ENCODE measurements at regions not wholly inside any gene's neighbourhood (a gene's known extent, or its start where the extent isn't known, plus 50 kb on each side); places are given as distances from the start of the nearest gene placed in this dataset.
"Not testable (repeated sequence)": the region's sequence is repeated elsewhere in the genome, so short reads cannot be mapped to it uniquely, and the experiment has no call there.

DNA sequence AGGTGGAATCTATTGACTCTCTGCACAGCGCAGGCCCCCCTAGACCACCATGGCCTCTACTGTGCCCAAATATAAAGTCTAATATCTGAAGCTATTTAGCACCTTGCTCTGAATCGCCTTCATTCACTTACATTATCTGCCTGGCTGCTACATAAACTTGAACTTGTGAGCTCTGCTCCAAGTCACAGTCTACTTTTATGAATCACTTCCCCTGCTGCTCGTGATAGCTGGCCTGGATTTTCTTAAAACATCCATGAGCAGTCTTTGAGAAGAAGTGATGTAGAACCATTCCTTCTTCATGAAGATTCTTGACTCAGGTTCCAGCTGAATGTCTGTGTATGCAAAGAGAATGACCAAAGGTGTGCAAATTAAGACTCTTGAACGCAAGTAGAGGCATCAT is 359.5 kb downstream of the RND3 start:
- DNase-seq = no peak

DNA sequence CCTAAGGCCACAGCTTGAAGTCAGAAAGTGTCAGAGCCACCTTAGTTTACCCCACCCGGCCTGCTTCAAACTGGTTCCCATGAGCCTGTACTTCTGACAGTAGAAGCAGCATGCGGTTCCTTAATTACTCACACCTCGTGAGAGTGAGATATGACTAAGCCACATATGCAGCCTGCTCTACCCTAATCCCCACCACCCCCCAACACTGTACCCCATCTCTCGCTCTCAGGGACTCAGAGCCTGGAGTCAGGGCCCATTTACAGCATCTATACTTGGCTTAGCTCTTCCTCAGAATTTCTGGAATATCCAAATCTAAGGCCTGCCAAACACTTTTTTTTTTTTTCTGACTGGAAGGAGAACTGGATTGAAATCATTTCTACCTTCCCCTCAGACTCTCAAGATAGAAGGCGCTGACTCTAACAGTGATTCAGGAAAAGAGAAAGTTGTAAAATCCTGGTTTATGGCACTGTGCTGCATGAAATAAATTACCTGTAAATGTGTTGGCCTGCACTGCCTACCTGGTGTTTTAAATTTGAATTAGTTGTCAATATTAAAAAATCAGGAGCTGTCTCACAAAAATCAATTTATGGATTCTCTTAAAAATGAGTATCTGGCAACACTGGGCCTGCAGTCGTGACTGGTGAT is 360.0 kb downstream of the RND3 start:
- no peak for DNase-seq

DNA sequence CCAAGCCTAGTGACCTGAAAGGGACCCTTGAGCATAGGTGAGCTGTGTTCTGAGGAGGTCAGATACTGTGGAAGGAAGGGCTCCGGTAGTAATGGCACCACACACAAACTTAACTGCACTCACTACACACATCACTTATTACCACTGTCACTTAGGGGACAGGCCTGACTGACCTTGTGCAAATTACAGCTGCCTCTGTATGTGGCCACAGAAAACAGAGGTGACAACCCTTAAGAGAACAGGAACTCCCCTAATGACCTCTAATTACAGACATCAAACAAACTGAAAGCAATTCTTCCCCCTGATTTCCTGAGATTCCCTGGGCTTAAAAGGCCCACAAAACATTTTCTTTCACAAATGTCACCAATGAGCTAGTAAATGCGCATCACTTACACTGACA is 360.6 kb downstream of the RND3 start:
- DNase-seq = no peak

DNA sequence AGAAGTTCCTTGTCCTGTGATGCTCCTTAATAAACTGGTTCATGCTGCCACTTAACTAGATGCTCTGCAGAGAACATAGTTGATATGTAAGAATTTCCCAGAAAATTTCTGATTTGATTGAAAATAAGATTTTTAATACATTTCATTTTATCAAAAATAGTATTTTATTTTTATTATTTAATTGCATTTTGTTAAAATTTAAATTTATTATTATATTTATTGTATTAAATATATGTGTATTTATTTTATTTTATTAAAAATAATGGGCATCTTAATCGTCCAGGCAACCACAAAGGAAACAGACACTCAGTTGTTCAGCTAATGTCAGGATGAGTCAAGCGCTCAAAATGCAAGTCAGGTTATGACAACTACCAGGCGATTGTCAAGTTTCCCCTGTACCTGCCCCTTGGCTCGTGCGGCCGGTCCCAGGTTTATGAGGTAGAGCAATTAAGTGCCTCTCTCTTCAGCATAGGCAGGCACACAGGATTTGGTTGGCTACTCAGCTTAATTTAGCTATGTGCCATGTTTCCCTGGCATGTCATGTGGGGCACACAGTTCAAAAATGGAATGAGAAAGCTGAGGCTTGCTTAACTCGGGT is 361.2 kb downstream of the RND3 start:
- no peak for DNase-seq

DNA sequence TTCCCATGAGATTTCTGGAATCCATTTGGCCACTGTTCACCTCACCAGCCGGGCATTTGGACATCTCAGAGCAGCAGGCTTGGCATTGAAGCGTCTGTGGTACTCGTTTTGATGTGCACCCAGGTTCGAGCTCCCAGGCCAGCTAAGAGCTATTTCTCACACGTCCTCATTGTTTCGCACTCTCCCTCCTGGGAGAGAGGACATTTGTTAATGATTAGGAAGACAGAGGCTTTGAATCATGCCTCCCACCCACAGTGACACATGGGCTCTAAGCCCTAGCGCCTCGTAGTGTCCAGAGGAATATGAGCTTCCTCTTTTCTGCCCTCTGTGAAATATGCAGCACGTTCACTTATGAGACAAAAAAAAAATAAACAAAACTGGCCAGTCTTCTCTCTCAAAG is 361.8 kb downstream of the RND3 start:
- DNase-seq = no peak

DNA sequence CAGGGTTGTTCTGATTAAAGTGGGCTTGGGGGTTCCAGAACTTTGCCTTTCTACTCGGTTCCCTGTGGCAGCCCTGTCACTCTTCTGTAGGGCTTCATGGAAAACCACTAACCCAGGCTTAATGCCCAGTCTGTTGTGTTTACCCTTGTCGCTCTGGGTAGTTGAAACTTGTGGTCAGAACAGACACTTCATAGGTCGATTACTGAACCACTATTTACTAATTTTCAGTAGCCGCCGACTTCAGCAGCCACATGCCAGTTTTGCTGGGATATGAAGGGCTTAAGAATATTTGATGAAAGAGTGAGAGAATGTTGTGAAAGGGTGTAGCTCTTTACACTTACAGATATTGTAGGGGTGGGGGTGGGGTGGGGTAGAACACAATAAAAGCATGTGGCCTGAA is 362.3 kb downstream of the RND3 start:
- DNase-seq = no peak

DNA sequence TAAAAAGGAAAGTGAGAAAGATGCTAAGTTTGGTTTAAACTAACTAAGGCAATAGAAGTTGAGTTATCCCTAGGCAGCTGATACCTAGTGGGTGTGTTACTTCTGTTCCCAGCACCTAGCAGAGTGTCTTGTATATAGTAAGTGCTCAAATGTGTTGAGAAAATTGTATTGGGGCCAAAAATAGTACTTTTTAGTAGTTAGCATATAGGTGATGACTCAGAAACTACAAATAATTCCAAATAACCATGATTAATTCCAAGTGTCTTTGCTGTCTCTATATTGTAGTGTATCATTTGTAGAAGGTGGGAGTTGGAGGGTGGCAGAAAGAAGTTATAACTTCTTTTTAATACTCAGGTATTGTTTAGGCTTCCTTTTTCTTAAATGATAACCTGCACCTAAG is 362.7 kb downstream of the RND3 start:
- no peak for DNase-seq

DNA sequence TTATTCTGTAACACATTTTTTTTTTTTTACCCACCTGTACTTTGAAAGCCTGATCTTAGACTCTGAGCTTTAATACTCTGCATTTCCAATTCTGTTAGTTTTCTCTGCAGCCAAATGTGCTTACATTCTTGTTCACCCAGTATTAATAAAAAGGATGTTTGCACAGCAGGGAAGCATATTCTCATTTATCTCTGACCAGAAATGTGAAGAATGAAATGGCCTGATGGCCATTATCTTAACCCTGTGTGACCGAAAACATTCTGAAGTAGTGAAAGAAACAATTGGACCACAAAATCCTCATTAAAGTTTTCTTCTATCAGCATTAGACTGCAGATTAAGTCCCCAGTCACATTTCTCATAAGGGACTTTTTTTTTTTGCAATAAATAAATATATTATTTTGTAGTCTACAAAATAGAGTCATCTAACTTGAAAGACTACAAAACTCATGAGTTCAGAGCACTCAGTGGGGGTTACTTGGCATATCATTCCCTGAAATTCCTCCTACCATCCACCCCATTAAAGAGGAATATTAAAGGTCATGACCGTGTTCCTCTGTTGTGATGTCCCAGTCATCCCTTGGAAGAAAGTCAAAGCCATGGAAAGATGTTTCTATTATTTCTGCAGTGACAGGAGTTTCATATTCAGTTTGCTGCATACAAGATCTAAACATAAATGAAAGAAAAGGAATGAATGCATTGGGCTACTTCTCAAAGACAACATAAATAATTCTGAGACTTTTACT is 364.4 kb downstream of the RND3 start:
- DNase-seq = no peak

DNA sequence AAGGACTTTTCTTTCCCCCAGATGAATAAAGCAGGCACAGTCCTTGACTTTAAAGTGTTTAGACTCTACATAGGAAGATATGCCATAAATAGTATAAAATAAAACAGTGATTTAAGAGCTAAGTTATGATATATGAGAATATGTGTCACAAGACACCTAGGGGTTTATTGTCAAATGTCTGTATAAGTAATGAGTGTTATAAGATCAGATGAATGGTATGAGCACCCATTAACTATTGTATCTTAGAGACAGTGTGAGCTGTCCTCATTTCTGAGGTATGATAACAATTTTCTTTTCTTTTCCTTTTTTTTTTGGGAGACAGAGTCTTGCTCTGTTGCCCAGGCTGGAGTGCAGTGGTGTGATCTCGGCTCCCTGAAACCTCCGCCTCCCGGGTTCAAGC is 365.3 kb downstream of the RND3 start:
- no peak for DNase-seq

DNA sequence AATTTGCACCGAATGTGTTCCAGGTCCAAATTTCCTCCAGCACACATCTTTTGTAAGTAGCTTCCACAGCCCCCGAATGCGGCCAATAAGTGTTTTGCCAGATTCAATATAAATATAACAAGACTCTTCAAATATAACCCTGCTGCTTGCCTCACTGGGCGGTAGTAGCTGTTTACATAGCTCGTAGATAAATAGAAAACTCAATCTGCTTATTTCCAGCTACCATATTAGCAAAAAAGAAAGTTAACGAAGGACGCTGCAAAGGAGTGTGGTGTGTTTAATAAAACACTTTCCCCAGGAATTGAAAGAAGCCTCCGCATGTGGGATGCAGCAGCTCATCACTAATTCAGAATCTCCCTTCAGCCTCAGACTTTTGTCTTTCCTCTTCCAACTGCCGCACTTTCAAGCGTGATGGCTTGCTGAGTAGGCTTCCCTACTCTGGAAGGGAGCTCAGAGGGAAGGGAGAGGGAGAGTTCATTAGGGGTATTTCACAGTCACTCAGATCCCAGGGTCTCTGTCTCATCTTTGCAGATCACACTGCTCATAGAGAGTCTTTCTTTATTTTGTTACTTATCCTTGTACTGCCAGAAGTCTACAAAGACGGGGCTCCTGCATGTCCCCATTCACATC is 367.0 kb downstream of the RND3 start:
- DNase-seq = no peak

DNA sequence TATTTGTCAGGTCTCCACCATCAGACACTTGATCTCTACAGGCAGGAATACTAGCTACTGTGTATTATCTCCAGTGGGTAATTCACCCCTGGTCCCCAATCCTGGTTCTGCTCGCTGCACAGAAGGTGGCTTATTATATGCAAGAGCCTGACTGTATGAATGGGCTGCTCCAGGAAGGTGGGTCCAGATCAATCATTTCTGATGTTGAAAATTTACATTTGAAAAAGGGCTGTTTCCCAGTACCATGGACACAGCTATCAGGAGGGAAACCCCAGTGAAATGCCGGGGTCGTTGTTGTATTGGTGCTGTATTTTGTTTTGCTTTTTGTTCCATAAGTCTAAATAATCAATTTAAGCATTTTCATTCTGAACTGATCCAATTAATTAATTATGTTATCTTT is 367.6 kb downstream of the RND3 start:
- DNase-seq = no peak

DNA sequence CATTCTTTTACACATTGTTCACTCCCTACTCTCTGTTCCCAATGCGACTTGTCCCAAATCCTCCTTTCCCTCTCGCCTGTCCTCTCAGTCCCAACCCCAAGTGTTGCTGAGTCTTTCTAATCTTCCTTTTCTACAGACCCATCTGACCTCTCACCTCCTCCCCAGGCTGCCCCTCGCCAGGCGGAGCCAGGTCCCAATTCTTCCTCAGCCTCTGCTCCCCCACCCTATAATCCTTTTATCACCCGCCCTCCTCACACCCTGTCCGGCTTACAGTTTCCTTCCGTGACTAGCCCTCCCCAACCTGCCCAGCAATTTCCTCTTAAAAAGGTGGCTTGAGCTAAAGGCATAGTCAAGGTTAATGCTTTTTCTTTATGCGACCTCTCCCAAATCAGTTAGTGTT is 373.4 kb downstream of the RND3 start:
- not testable (repeated sequence) for DNase-seq

DNA sequence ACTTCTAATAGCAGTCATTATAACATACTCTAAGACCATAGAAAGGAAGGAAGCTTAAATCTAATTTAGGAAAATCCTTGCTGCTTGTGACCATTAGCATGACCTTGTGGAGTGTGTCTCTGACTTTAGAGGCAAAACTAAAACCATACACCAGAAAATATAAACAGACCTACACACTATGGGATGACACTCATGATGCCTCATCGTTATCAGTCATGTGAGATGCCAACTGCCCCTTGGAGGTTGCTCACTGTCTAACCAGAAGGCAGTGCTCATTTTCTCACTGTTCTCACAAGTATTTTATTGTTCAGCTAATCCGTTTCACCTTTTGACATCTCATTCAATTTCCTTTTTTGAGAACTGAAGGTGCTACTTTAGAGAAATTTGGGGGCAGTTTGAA is 376.9 kb downstream of the RND3 start:
- no peak for DNase-seq

DNA sequence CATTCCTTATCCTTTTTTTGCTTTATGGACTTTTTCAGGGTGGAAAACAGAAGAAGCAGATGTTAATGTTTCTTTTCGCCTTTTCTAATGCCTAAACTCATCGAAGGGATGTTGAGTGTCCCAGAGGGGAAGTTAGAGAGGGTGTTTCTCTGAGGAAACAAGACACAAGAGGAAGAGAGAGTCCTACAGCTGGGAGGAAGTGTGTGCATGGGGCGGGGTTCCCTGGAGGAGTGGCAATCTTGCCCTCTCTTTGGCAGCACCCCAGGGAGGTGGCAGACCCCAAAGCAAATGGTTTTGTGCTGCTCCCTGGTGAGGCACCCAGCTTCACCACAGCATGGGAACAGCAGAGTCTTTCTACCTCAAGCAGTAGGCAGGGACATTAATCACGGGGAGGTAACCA is 377.6 kb downstream of the RND3 start:
- DNase-seq = no peak

DNA sequence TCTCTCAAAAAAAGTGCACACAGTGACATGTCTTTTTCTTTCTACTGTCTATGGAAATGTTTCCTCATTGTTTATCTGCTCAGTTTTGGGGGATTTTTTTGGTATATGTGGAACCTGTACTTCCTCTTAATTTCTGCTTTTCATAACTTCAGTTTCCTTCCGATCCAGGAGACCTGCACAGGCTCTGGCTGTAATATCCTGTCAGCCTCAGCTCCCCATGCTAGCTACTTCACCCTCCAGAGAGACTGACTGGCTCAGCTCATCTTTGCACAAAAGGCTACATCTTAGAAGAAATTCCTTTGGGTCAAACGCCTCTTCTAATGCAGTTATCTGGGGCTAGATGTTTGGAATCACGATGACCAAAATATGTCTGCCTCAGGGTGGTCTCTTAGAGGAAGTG is 378.4 kb downstream of the RND3 start:
- no peak for DNase-seq

DNA sequence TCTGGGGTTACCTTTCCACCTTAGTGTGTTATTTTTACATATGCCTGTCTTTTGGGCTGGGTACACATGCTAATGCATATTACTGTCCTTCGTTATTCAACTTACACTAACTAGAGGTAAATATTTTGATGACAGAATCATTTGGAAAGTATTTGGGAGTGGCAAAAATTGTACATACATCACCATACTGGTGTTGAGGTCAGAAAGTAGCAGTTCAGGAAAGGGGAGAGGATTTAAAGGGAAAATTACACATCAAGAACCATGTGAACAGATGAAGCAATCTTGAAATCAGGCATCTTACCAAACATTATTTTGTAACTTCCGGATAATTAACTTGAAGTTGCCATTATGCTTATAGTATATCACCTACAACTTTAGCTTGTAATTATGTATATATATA is 379.7 kb downstream of the RND3 start:
- no peak for DNase-seq

DNA sequence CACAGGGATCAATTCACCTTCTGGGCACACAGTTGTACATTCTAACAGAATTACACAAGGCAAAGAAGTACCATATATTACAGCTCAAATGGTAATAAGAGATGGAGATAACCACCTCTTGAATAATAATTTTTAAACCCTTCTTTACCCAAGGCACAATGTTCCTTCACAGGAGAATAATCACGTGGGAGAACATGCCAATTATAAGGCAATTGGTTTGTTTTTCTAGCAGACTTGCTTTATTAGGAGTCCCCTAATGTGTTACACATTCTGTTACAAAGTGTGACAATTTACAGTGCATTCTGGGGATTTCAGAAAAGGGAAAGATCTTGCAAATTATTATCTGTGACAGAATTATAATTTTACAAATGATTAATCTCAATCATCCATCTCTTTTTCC is 380.3 kb downstream of the RND3 start:
- no peak for DNase-seq

DNA sequence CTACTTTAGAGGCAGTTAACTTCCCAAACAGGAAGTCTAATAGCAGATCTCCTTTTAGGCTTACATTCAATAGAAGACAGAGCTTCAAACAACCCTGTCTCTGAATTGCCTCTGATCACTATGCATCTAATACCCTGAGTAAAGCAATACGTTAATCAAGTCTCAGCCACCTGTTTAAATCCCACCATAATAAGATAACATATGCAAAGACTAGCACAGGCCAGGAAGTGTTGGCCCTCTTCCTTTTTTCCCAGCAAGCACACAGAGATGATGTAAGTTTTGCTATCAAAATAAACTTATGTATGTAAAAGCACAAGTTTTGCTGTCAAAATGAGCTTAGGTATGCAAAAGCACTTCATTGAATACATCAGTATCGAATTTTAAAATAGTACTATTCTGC is 385.5 kb downstream of the RND3 start:
- no peak for DNase-seq

DNA sequence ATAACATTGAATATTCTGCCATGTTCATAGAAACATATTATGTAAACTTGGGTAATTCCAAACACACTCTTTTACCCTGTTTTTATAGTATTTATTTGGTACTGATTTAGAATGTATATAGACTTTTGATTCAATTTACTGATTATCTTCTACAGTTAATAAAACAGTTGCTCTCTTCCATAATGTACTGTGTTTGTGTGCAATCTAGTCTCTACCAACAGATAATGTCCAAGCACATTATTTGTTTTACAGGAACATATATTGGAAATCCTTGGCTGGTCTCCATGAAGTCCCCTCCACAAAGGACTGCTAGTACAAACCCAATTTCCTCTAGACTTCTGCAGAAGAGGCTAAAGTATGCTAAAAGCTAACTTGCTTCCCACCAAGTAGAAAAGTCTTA is 386.6 kb downstream of the RND3 start:
- DNase-seq = no peak

DNA sequence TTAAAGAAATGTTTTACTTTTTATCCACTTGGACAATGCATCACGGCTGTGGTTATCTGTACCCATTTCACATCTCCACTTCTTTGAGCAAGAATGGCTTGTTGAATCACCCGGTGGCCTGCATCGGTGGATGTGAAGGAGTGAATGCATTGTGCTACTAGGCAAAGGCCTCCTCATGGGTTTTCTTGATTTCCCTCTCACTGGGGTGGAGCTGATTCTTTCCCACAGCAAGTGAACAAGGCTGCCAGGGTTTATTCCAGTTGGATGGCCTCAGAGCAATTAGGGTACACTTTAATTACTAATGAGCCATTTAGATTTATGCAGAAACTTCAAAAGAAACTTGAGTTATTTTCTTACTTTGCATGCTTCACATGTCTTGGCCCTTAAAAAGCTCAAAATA is 387.1 kb downstream of the RND3 start:
- no peak for DNase-seq

DNA sequence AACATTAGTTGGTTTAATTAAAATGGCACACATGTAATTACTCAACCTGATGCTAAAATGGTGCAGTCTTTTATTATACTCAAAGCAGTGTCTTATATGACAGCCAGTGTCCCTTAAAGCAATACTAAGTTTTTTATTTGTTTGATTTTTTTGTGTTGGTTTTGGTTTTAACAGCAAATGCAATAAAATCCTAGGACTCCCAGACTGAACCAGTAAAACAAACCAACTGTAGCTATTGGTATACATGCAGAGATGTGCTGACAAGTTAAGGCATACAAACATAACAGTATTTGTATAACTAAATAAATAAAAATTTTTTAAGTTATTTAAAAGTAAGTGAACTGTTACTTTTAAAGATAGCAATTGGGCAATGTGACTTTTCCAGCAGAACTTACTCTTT is 387.7 kb downstream of the RND3 start:
- DNase-seq = no peak

DNA sequence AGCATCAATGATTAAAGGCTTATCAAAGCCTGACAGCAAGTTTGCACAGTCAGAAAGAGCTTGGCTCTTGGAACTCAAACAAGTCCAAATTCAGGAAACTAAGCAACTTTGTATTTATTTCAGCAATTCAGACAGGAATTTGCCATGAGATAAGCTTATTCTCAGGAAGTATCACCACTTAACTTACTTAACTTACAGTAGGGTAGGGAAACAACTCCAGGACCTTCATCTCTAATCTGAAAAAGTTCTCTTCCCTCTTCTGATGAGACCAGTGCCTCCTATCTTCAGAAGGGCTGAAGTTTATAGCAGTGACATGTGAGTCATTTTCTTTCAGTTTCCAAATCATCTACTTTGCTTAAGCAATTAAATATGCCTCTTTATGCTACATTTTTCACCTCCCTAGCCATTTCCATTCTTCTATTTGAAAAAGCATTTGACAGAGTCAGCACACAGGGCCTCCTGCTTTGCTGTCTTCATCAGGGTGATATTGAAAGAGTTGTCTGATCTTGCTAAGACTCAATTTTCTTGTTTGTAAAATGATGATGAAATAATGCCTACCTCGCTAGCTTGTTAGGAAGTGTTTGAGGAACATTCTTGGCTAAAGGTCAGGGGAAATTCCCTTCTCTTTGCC is 389.5 kb downstream of the RND3 start:
- no peak for DNase-seq

DNA sequence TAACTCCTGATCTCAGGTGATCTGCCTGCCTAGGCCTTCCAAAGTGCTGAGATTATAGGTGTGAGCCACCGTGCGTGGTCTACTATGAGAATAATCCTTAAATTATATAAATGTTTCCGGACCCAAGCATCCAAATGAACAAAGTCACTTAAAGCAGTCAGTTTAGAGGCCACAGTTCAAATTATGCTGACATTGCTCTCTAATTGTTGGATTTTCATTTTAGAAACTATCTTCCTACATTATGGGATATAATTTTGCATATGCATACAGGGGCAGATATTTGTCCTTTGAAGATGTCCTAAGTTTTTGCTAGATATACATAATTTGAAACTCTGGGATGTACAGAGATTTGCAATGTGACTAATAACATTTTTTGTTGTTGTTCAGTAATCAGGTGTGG is 390.1 kb downstream of the RND3 start:
- DNase-seq = no peak
